Mesodermal cell (in vitro differentiated cells): ENCODE measurements at regions not wholly inside any gene's neighbourhood (a gene's known extent, or its start where the extent isn't known, plus 50 kb on each side); places are given as distances from the start of the nearest gene placed in this dataset.
"Not testable (repeated sequence)": the region's sequence is repeated elsewhere in the genome, so short reads cannot be mapped to it uniquely, and the experiment has no call there.

Experiments
- H3K27ac ChIP-seq: 2 replicates; pipeline ENCODE4 v1.7.0; 2013; ENCODE audit warnings: mild to moderate bottlenecking, low read depth, low read length, moderate library complexity; ENCODE audit not compliant: severe bottlenecking
- H3K36me3 ChIP-seq: 2 replicates; pipeline ENCODE4 v1.7.1; 2013; ENCODE audit warnings: mild to moderate bottlenecking, low read length, moderate library complexity; ENCODE audit not compliant: control insufficient read depth, insufficient read depth
- H3K4me1 ChIP-seq: one replicate; pipeline ENCODE4 v1.7.1; 2013; ENCODE audit warnings: mild to moderate bottlenecking, low read length; ENCODE audit not compliant: insufficient read depth, control insufficient read depth, poor library complexity, severe bottlenecking
- H3K4me3 ChIP-seq: 2 replicates; pipeline ENCODE4 v1.7.0; 2013; ENCODE audit warnings: low read length, control low read depth, mild to moderate bottlenecking; ENCODE audit not compliant: insufficient read depth, poor library complexity, severe bottlenecking; ENCODE audit errors: extremely low read depth
- H3K9me3 ChIP-seq: 2 replicates; pipeline ENCODE4 v1.7.1; 2013; ENCODE audit warnings: mild to moderate bottlenecking, low read length, moderate library complexity; ENCODE audit not compliant: control insufficient read depth
- WGBS, 2 experiments: methylation state at CpG; one replicate each; pipeline ENCODE4 v1.1.5; 2013; ENCODE audit warnings: missing lambda C conversion rate in 2 of 2; ENCODE audit not compliant: insufficient coverage in 2 of 2; 5-methylcytosine and 5-hydroxymethylcytosine counted together

- Histone ChIP-seq H3K4me3 (no peak overlapping the region), H3K4me1 (no peaks in the 10 kb centered on the region), H3K27ac (no peak overlapping the region), H3K36me3 (no peaks in the 10 kb centered on the region), H3K9me3 (no peaks in the 10 kb centered on the region)
- WGBS, 2 experiments: 100% methylated on average over 1 of the region's 3 CpGs; no CpG with 5 or more reads in 1 of the 2 experiments
Observed at GRCh38 chrX:44071070-44071645, 98.0 kb upstream of the NDP start.

- no peaks in the 10 kb centered on the region for H3K9me3 ChIP-seq
- no CpG with 5 or more reads among the region's 2 CpGs for WGBS, 2 experiments
- no peak overlapping the region for H3K4me3 ChIP-seq
- H3K36me3 ChIP-seq: no peaks in the 10 kb centered on the region
- no peak overlapping the region for H3K27ac ChIP-seq
- no peaks in the 10 kb centered on the region for H3K4me1 ChIP-seq
Observed at GRCh38 chrX:44068043-44068442, 94.9 kb upstream of the NDP start.

GRCh38 chrX:44063606-44064005 lies 90.4 kb upstream of the NDP start:
- Histone ChIP-seq H3K27ac (no peak overlapping the region), H3K36me3 (no peaks in the 10 kb centered on the region), H3K4me1 (no peaks in the 10 kb centered on the region), H3K4me3 (no peak overlapping the region), H3K9me3 (no peaks in the 10 kb centered on the region)
- 88% methylated on average over 4 of the region's 4 CpGs; no CpG with 5 or more reads in 1 of the 2 experiments for WGBS, 2 experiments

- no peaks in the 10 kb centered on the region for H3K36me3 ChIP-seq
- no peaks in the 10 kb centered on the region for H3K4me1 ChIP-seq
- no peak overlapping the region for H3K27ac ChIP-seq
- H3K4me3 ChIP-seq: no peak overlapping the region
- H3K9me3 ChIP-seq: no peaks in the 10 kb centered on the region
- WGBS, 2 experiments: 20% methylated on average over 1 of the region's 3 CpGs; no CpG with 5 or more reads in 1 of the 2 experiments
Observed at GRCh38 chrX:44062840-44063239, 89.7 kb upstream of the NDP start.

- no CpG with 5 or more reads among the region's 4 CpGs for WGBS, 2 experiments
- Histone ChIP-seq H3K4me3 (no peak overlapping the region), H3K9me3 (no peaks in the 10 kb centered on the region), H3K27ac (no peak overlapping the region), H3K36me3 (no peaks in the 10 kb centered on the region), H3K4me1 (no peaks in the 10 kb centered on the region)
Observed at GRCh38 chrX:44061968-44062614, 88.9 kb upstream of the NDP start.

- Histone ChIP-seq H3K36me3 (no peaks in the 10 kb centered on the region), H3K27ac (no peak overlapping the region), H3K4me3 (no peak overlapping the region), H3K4me1 (no peaks in the 10 kb centered on the region), H3K9me3 (no peaks in the 10 kb centered on the region)
- WGBS, 2 experiments: no CpG with 5 or more reads among the region's 2 CpGs
Observed at GRCh38 chrX:44060221-44060620, 87.0 kb upstream of the NDP start.

- no peak overlapping the region for H3K4me3 ChIP-seq
- WGBS, 2 experiments: 100% methylated on average over 1 of the region's 4 CpGs; no CpG with 5 or more reads in 1 of the 2 experiments
- H3K27ac ChIP-seq: no peak overlapping the region
- H3K9me3 ChIP-seq: no peaks in the 10 kb centered on the region
- H3K4me1 ChIP-seq: no peaks in the 10 kb centered on the region
- no peaks in the 10 kb centered on the region for H3K36me3 ChIP-seq
Observed at GRCh38 chrX:44058339-44058738, 85.1 kb upstream of the NDP start.

- no peak overlapping the region for H3K4me3 ChIP-seq
- H3K36me3 ChIP-seq: no peaks in the 10 kb centered on the region
- 83% methylated on average over 1 of the region's 4 CpGs; no CpG with 5 or more reads in 1 of the 2 experiments for WGBS, 2 experiments
- no peaks in the 10 kb centered on the region for H3K9me3 ChIP-seq
- no peaks in the 10 kb centered on the region for H3K4me1 ChIP-seq
- no peak overlapping the region for H3K27ac ChIP-seq
Observed at GRCh38 chrX:44055638-44056037, 82.4 kb upstream of the NDP start.

- WGBS, 2 experiments: 75 to 93% methylated on average over 1 to 2 of the region's 4 CpGs
- Histone ChIP-seq H3K4me1 (no peaks in the 10 kb centered on the region), H3K9me3 (no peaks in the 10 kb centered on the region), H3K4me3 (no peak overlapping the region), H3K36me3 (no peaks in the 10 kb centered on the region), H3K27ac (no peak overlapping the region)
Observed at GRCh38 chrX:44054863-44055601, 81.8 kb upstream of the NDP start.

- WGBS, 2 experiments: no CpG with 5 or more reads among the region's 1 CpG
- H3K27ac ChIP-seq, H3K36me3 ChIP-seq, H3K4me1 ChIP-seq, H3K9me3 ChIP-seq, H3K4me3 ChIP-seq: not testable (repeated sequence)
Observed at GRCh38 chrX:44045106-44045505, 71.9 kb upstream of the NDP start.

- Histone ChIP-seq H3K27ac (no peak overlapping the region), H3K4me3 (no peak overlapping the region), H3K36me3 (no peaks in the 10 kb centered on the region), H3K4me1 (peaks cover 6% of the 10 kb centered on the region), H3K9me3 (no peaks in the 10 kb centered on the region)
- WGBS, 2 experiments: no CpG with 5 or more reads among the region's 1 CpG
Observed at GRCh38 chrX:44043496-44043895, 70.3 kb upstream of the NDP start.
